Fibroblast of the aortic adventitia (primary cell): ENCODE measurements at regions not wholly inside any gene's neighbourhood (a gene's known extent, or its start where the extent isn't known, plus 50 kb on each side); places are given as distances from the start of the nearest gene placed in this dataset.

Source experiments
- DNase-seq: peaks from one replicate; pipeline ENCODE4 v3.0.0-alpha.2; 2010; ENCODE audit warnings: low read depth
- H3K4me3 ChIP-seq: 2 replicates; pipeline ENCODE4 v1.5.1; 2011; ENCODE audit warnings: low read depth, mild to moderate bottlenecking, control low read depth, low read length, moderate library complexity
- TF ChIP-seq, protein P1 (sequence below): IDR thresholded peaks from 2 replicates; pipeline ENCODE4 v1.5.1; 2011; ENCODE audit warnings: mild to moderate bottlenecking, low read length, control low read depth, inconsistent platforms; ENCODE audit not compliant: insufficient read depth

DNA sequence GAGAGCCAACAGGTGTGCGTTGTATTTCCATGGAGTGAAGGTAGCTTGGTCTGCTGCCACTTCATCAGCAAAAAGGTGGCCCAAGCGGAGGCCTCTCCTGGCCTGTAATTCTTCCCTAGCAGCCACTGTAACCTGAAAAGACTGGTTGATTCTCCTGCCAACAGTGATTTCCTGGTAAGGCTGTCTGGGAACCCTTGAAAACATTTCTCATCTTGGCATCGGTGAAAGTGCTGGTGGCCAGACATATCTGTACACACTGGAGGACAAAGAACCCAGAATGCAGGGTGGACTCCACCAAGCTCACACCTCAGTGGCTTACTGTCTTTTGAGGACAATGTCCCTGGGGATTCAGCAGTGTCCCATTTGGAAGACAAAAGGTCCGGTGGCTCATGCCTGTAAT is 128.0 kb downstream of the TRIM29 start:
- no peak overlapping the region for H3K4me3 ChIP-seq
- TF ChIP-seq, protein P1, sequence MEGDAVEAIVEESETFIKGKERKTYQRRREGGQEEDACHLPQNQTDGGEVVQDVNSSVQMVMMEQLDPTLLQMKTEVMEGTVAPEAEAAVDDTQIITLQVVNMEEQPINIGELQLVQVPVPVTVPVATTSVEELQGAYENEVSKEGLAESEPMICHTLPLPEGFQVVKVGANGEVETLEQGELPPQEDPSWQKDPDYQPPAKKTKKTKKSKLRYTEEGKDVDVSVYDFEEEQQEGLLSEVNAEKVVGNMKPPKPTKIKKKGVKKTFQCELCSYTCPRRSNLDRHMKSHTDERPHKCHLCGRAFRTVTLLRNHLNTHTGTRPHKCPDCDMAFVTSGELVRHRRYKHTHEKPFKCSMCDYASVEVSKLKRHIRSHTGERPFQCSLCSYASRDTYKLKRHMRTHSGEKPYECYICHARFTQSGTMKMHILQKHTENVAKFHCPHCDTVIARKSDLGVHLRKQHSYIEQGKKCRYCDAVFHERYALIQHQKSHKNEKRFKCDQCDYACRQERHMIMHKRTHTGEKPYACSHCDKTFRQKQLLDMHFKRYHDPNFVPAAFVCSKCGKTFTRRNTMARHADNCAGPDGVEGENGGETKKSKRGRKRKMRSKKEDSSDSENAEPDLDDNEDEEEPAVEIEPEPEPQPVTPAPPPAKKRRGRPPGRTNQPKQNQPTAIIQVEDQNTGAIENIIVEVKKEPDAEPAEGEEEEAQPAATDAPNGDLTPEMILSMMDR, result no peak
- DNase-seq, result no peak

- TF ChIP-seq, protein P1, result no peak
- DNase-seq, result no peak
- no peak overlapping the region for H3K4me3 ChIP-seq
These were observed 130.8 kb downstream of the TRIM29 start for GRCh38 chr11:120007144-120007543.

DNA sequence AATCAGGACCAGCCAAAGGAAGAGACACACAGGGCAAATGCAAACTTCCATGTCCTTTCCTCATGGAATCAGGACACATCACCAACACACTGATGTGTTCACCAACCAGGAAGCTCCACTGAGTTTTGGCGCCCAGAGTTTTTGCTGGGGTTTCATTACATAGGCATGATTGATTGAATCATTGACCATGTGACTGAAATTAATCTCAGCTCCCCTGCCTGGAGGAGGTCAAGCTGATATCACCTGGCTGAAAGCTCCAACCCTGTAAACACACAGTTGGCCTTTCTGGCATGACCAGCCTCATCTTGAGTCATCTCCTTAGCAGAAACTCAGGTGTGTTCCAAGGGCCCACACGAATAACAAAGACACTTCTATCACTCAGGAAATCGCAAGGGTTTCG is 133.2 kb downstream of the TRIM29 start:
- TF ChIP-seq, protein P1, result no peak
- no peak for DNase-seq
- H3K4me3 ChIP-seq, result no peak overlapping the region

- TF ChIP-seq, protein P1, result no peak
- no peak overlapping the region for H3K4me3 ChIP-seq
- DNase-seq, result no peak
These were observed 136.5 kb downstream of the TRIM29 start for GRCh38 chr11:120001178-120002090.

DNA sequence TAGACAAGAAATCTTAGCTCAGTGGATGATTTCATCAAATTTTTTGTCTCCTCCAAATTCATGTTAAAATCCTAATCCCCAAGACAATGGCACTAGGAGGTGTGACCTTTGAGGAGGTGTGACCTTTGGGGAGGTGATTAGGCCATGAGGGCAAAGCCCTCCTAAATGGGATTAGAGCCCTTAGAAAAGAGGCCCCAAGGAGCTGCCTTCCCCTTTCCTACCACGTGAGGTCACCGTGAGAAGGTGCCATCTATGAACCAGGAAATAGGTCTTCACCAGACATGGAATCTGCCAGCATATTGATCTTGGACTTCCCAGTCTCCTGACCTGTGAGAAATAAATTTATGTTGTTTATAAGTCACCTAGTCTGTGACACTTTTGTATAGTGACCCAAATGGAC is 138.7 kb downstream of the TRIM29 start:
- TF ChIP-seq, protein P1, result no peak
- no peak overlapping the region for H3K4me3 ChIP-seq
- DNase-seq, result no peak

GRCh38 chr11:119996556-119996955 is 141.4 kb downstream of the TRIM29 start:
- H3K4me3 ChIP-seq, result no peak overlapping the region
- no peak for DNase-seq
- TF ChIP-seq, protein P1, result no peak
